ENCODE measurements at regions not wholly inside any gene's neighbourhood (a gene's known extent, or its start where the extent isn't known, plus 50 kb on each side); places are given as distances from the start of the nearest gene placed in this dataset.

DNA sequence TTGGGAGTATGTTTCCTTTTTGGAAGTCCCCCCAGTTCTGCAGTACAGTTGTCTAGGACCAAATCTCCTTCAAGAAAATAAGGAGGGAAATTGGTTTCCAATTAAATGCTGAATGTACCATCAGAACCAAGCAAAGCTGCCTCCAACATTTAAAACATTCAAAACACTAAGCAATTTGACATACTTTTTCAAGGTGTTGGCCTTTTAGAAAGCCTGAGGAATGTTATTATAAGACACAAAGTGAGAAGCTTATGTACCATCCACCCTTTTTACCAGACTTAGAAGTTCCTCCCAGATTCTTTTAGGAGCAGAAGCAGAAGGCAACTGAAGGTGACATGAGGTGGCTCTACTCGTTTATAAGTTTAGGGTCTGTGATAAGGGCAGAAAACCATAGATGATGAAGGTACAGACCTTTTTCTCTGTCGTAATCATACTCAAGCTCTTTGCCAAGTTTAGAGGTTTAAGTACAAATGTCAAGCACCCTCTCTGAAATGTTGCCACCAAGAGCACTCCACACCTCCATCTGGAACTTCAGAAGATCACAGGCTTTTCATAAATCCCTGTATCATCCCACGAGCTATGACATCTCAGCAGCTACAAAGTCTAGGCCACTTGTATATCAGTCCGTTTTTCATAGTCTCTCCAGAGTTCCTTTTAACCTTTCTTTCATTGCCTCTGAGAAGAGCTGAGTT lies 282.5 kb upstream of the THBS1 start:
- DNase-seq: no peak

DNA sequence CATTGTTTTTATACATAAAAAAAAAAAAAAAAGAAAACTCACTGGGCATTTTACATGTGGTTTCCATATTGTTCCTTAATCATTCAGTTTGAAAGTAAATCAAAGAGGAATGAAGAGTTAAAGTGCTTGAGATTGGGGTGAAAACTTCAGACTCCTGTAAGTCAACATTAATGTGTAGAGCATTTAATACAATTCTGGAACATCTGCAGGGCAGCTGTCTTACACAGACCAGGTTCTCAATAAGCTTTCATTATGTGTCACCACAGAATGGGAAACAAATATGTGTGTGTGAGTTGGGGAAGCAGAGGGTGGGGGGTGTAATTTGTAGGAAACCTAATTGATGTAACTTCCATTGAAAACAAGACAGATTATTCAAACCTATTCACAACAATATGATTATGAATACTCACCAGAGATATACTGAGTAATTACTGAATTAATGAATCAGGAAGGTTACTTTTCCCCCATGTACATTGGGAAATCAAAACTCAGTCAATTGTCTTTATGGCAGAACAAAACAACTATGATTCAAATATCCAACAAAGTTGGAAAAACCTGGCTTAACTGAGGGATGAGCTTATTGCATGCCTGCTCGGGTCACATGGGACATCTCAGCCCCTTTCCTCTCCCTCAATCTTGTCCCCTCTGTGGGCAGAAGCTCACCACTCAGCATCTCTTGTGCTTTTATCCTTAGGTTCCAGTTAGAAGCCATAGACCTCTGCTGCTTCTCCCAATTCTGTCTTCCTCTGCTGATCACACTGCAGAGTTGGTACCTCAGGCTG lies 281.2 kb upstream of the THBS1 start:
- no peak for DNase-seq

DNA sequence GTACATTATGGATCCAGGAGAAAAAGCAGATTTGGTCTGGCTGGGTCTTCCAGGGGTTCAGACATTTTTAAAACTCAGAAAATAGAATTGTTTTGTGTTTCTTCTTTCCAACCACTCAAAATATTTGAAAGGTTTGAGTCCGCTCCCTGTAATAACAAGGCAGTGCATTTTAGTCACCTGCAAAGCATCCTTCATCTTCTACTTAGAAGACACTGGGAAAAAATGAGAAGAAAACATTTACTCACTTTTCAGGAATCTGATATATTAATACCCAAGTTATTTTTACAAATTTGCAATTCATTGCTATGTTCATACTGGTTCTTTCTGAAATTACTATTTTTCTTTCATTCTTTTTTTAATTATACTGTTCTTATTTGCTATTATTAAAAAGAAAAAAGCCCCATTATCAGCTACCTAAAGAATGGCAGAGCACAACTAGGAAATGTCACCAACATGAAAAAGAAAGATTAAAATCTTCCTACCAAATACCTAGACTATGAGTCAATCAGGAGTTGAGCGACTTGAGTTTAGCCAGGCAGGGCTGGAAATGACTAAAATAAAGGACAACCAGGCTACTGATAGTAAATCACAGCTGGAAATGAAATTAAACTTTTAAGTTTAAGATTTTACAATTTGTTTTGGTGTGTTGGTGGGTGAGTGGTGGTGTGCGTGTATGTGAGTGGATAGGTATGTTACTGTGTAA lies 280.3 kb upstream of the THBS1 start:
- DNase-seq: no peak

DNA sequence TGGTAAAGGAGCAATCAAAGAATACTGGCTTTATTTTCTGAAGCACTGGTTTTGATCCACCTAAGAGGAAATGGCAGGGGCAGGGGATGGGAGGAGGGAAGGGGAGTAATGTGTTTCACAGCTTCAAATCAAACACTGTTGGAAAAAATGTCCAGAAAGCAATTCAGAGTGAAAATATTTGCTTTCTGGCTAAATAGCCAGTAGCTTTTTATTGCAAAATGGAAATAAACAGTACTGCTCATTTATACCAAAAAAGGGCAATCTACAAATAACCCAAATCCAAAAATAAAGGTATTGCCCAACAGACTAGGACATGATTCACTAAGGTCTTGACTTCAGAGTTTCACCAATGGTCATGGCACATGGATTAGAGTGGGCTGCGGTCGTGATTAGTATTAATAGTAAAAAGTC lies 279.3 kb upstream of the THBS1 start:
- DNase-seq: no peak

DNA sequence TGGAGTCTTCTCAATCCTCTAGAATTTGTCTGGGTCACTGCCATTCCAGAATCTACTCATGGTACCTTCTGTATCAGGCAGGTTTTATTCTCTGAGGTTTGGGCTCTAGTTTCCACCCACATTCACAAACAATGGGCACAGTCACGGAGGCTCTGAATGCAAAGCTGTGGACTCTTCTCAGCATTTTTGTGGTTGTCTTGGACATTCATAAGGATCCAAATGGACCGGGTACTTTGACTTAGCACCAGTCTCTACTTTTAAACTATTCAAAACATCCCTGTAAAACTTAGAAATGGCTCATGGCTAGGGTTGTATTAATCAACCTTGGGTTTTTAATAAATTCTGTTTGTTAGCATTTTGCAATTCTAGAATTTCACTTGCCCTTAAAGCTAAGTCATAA lies 277.9 kb upstream of the THBS1 start:
- DNase-seq: no peak

DNA sequence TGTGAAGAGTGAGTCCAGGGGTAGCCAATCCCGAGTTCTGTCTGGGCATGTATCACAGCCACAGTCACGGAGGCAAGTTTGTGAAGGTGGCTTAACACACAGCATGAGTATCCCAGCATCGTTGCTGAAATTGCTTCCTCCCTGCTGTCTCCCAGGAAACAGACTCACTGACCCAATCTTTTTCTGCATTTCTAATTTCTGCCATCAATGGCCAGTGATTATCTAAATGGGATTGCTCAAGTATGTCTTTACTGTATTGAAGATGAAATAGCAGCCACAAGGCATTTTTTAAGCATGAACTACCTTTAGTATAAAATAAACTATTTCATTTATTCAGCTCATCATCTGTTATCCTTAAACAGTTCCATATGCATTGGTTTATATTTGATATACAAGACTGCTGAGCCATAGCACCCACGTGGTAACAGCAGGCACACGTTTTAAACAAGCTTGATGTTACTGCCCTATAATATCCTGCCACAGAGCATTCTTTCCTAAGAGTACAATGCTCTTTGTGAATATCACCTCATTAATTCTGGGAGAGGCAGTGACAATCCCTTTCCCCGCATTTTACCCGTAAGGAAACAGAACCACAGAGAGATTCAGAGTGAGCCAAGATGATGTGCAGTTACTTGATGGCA lies 276.6 kb upstream of the THBS1 start:
- no peak for DNase-seq

DNA sequence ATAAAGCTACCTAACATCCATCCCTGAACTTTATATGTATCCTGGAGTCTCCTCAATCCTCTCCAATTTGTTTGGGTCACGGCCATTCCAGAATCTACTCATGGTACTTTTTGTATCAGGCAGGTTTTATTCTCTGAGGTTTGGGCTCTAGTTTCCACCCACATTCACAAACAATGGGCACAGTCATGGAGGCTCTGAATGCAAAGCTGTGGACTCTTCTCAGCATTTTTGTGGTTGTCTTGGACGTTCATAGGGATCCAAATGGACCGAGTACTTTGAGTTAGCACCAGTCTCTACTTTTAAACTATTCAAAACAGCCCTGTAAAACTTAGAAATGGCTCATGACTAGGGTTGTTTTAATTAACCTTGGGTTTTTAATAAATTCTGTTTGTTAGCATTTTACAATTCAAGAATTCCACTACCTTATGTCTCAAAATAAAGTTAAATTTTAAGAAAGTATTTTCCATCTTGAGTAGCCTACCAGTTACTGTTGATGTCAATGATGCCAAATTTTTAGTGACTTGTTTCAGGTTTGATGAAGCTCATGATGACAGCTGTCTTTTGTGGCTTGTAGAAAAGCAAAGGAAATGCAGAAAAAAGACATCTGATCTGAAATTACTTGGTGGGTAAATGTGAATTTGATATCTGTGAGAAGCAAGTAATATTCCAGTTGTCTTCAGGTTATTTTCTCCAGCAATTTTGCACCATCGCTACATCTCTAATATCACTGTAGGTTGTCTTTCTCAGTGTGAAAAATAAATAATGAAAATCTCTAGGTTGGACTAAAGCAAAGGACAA lies 275.7 kb upstream of the THBS1 start:
- DNase-seq: no peak

DNA sequence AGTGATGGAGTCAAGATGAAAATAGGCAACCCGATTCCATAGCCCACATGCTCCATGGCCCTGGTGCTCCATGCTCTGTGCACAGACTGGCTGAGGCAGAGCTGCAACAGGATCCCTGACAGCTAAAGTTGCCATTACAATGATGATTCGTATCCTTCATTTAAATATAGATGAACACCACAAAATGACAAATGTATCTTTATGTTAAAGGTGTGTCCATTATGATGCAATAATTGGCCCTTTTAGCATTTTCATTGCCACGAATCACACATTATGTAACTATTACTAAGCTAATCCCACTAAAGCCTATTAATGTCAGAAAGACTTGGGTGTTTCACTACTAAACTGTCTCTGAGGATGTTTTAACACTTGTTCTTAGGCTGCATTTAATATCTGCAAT lies 270.2 kb upstream of the THBS1 start:
- no peak for DNase-seq

DNA sequence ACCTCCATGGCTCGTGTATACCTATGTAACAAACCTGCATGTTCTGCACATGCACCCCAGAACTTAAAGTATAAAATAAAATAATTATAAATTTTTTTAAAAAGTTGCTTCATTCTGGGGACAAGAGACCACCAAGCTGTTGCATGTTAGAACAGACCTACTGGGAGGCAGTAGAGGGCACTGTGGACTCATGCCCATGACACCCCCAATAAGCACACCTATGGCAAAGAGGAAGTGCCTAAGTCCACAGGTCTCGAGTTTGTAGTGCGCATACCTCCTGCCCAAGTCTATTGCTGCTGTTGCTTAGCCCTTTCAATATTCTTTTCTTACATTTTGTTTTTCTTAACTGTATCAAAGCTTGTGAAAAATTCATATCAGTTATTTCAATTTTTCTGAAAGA lies 267.9 kb upstream of the THBS1 start:
- DNase-seq: no peak

DNA sequence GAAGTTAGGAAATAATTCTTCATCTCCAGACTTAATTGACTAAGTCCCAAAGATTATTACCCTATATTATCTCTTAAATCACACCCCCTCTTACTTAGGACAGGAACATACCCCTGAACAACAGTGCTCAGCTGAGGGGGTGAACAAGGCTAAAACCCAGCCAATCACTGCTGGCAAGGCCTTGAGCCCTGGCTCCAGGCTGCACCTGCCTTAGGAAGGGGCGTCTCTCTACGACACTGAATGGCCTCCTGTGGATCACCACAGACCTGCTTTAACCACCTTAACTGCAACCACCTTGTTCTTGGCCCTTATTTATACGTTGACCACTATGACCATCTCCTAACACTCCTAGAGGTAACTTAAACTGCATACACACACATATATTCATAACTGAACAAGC lies 267.4 kb upstream of the THBS1 start:
- DNase-seq: no peak

DNA sequence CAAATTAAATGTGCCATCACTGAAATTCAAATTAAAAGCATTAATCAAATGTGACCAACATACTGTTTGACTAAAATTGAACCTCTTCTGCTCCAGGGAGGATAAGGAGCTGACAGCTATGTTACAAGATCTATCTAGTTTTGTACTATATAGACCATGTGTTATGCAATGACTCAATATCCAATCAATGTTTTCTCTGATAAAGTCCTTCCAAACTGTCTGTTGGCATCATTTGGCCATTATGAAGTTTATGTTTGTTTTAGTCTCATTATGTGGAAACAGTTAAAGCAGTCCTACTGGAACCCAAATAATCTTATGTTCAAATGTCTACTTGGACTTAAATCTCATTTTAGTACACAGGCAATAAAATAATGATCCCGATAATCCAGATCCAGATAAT lies 267.0 kb upstream of the THBS1 start:
- DNase-seq: no peak

DNA sequence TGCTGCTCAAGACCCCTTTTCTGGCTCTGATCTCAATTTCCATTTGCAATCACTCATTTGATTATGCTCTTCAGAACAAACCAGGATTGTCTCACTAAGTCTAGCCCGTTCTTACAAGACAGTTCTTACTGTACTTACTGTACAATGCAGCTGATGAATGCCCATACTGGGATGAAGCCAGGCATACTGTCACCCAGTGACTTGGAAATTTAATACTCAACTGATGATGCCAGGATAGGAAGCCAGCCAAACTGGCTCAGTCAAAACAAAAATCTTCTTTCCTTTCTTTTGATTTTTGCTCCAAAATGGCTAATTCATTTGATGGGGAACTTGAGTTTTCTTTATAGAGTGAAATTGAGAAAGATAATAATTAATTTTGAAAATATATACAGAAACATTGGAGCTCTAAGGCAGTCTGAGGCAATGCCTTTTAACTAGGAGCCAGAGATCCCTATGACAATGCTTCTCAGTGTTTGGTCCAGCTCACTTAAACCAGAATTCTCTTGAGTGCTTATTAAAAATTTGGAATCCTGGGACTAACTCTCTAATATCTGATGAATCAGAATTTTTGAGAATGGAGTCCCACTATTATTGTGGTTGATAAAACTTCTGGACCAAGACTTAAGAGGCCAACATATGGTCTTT lies 265.6 kb upstream of the THBS1 start:
- no peak for DNase-seq

DNA sequence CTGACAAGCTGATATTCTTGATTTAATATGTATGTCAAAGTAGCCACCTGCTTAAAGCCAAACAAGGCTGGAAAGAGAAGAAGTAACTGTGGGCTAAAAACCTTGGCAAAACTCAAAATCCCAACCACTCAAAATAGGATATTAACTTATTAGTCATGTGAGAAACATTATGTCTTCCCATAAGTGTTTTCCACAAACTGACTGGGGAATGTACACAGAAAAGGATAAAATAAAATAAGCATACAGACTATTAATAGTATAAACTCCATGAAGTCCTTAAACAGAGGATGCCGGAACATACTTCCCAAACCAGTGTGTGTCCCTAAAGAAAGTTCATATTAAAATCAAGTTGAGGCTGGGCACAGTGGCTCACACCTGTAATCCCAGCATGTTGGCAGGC lies 263.7 kb upstream of the THBS1 start:
- no peak for DNase-seq

DNA sequence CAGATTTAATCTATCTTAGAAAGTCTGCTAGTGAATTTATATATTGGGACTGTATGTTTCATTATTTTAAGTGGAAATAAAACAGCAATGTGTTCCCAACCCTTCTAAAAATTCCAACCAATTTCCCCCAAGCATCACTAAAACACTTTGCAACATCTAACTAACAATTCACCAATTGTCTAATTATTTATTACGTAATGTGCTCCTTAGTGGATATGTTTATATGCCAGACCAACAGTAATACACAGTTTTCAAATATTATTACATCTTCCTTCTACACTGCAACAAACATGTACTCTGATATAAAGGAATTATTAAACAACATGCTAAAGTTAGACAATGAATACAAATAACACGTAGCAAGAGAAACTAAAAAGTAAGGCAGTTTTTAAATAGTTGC lies 262.6 kb upstream of the THBS1 start:
- DNase-seq: no peak

DNA sequence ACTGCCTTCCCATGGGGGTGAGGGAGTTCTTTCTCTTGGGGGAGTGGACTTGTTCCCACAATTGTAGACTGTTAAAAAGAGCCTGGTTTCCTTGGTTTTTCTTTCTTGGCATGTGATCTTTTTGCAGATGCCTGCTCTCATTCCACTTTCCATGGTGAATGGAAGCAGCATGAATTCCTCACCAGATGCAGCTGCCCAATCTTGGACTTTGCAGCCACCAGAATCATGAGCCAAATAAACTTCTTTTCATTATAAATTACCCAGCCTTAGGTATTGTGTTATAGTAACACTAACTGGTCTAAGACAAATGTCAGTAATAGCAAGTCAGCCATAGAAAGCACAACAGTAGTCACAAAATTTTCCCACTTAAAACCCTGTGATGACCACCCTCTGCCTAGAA lies 260.5 kb upstream of the THBS1 start:
- no peak for DNase-seq

DNA sequence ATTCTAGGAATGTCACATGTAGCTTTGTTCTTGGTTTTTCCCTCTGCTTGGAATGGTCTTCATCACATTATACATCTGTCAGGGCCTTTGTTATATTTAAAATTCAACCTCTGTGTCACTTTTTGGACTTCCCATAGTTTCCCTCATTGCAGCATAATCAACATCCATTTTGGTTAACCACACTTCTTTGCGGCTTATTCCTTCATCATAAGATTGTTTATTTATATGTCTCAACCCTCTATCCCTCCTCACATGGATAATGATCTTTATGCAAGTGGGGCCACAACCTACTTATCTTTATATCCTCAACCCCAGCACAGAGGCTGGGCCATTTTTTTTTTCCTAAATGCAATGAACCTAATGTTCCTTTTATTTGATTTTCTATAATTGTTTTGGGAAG lies 260.0 kb upstream of the THBS1 start:
- DNase-seq: no peak

DNA sequence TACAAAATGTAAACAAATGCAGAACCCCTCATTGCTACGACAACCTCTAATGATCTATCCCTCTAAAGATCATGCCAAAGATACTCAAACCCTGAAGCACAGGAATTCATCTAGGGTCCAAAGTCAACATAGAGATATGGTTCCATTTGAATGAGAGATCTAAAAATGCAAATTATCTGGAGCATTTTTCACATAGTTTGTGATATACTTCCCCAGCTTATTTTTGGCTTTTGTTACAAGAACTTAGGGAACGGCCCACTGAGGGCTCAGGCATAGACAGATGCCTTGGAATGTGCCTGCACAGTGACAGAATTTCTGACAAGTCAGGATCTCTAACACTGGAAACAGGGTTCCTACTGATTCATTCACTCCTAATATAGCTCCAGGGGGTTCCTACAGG lies 258.9 kb upstream of the THBS1 start:
- DNase-seq: no peak

DNA sequence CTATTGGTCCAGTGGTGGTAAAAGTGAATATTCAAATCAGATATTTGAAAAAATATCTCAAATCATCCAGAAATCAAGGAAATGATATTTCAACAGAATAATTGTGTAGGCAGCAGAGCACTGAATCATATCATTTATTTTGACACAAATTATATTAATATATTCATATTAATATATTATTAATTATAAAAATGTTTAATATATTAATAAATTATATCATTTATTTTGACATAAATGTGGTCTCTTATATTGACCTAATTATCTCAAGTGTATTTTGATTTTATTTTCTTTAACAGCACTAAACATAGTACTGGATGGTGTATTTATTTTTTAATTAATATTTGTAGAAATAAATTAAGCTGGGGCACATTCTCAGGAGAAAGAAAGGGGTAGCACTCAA lies 257.7 kb upstream of the THBS1 start:
- no peak for DNase-seq

DNA sequence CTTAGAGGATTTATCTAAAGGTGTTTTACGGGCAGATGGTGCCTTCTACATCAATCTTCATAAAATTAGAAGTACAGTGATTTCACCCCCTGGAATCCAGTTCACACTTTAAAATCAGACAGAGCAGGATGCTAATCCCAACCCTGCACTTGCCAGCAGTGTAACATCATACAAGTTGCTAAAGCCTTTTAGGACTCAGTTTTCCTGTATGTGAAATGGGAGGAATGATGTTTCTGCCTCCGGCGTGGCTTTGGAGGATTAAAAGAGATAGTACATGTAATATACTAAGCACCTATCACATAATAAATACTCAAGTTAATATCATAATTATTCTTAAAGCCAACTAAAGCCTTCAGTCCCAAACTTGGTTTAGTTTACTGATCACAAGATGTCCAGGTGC lies 257.2 kb upstream of the THBS1 start:
- DNase-seq: no peak

DNA sequence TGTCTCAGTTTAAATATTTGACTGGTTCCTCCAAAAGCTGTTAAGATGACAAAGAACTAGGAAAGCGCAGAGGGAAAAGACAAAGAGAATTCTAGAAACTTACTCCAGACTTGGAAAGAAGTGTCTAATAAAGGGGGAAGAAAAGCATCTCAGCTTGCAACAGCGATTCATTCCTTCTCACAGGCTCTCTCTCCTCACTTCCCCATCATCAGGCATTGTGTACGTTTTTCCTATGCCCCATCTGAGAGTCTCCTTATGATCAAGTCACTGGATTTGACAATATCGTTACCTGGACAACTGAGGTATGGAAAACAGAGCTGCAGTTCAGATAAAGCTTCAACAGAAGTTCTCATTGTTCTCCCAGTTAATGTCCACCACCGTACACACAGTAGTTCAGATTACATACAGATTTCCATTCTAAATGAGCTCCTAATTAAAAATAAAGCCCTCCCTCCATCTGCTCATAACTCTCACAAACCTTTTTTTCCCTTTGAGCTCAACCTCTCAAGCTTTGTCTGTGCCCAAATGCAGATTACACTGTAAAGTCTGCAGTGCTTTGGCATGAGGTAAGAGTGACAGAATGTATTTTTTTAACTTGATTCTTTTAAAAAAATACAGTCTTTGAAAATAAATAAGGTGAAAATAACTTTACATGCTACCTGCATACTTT lies 254.4 kb upstream of the THBS1 start:
- no peak for DNase-seq

DNA sequence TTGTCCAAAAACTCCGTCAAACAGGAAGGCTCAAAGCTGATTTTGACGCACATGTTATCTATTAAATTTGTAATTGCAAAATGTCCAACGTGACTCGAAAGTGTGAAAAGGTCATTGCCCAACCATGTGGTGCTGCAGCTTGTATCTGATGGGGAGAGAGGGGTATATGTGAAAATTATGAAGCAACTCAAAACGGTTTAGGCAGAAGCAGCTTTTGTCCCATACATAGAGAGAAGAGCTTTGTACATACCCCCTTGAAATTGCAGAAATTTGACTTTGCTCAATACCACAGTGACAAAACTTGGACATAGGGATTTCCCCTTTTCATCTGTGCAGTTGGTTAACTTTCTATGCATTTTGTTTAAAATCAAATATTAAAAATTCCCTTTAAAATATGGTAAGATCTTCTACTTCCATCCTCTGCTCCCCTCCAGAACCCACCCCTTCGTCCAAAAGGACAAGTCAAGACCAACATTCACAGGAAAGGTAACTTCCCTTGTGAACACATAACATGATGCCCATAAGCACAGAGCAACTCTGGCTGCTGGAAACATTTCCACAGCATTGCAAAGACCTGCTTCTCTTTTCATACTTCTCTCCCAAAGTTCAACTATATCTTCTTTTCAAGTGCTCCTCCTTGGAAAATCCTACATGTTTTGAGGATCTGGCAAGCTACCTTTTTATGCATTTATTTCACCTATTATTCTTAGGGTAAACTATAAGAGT lies 253.7 kb upstream of the THBS1 start:
- DNase-seq: no peak

Measured in 8988T (cell line).